Loucy (cell line): ENCODE measurements at regions not wholly inside any gene's neighbourhood (a gene's known extent, or its start where the extent isn't known, plus 50 kb on each side); places are given as distances from the start of the nearest gene placed in this dataset.
A peak's percentile ranks its signal among the peaks of the same experiment; 100 is the strongest.

ENCODE experiments used
- H2AFZ ChIP-seq: fragments of 200-600 bp; sonication (generic); 2 replicates; pipeline ENCODE4 v1.6.0; 2016; ENCODE audit warnings: antibody characterized with exemption, mild to moderate bottlenecking, low read length, moderate library complexity
- H3F3A ChIP-seq: fragments of 200-600 bp; 2 replicates; pipeline ENCODE4 v1.6.0; 2016; ENCODE audit warnings: antibody characterized with exemption, low read depth, mild to moderate bottlenecking
- H3K27me3 ChIP-seq: fragments of 200-600 bp; sonication (generic); 2 replicates; pipeline ENCODE4 v1.6.1; 2014; ENCODE audit warnings: low read length, mild to moderate bottlenecking; ENCODE audit not compliant: insufficient read depth, poor library complexity, severe bottlenecking
- H3K36me3 ChIP-seq: fragments of 200-600 bp; sonication (generic); 2 replicates; pipeline ENCODE4 v1.6.1; 2016; ENCODE audit warnings: low read length; ENCODE audit not compliant: insufficient read depth
- H3K4me1 ChIP-seq: fragments of 200-600 bp; sonication (generic); 2 replicates; pipeline ENCODE4 v1.5.1; 2014; ENCODE audit warnings: low read length, mild to moderate bottlenecking; ENCODE audit not compliant: insufficient read depth, poor library complexity, severe bottlenecking
- H3K4me2 ChIP-seq: fragments of 200-600 bp; sonication (generic); 2 replicates; pipeline ENCODE4 v1.6.0; 2014; ENCODE audit warnings: antibody characterized with exemption, low read length, low read depth, mild to moderate bottlenecking; ENCODE audit not compliant: poor library complexity, severe bottlenecking
- H3K4me3 ChIP-seq: fragments of 200-600 bp; sonication (generic); 2 replicates; pipeline ENCODE4 v1.5.1; 2014; ENCODE audit warnings: low read length, mild to moderate bottlenecking, mixed read lengths; ENCODE audit not compliant: poor library complexity, severe bottlenecking
- H3K79me2 ChIP-seq: fragments of 200-600 bp; sonication (generic); 2 replicates; pipeline ENCODE4 v1.6.1; 2014; ENCODE audit warnings: low read length; ENCODE audit not compliant: insufficient read depth
- H3K9ac ChIP-seq: fragments of 200-600 bp; sonication (generic); 2 replicates; pipeline ENCODE4 v1.6.0; 2014; ENCODE audit warnings: mild to moderate bottlenecking, low read depth, low read length, moderate library complexity; ENCODE audit not compliant: poor library complexity, severe bottlenecking
- H3K9me2 ChIP-seq: fragments of 200-600 bp; sonication (generic); replicated peaks from 2 replicates; pipeline ENCODE4 v1.6.1; 2016; ENCODE audit warnings: low read depth, low read length, mixed read lengths
- H3K9me3 ChIP-seq: fragments of 200-600 bp; sonication (generic); 2 replicates; pipeline ENCODE4 v1.6.1; 2014; ENCODE audit warnings: mild to moderate bottlenecking, antibody characterized with exemption, low read length, low read depth; ENCODE audit not compliant: insufficient read depth
- H4K20me1 ChIP-seq: fragments of 200-600 bp; sonication (generic); 2 replicates; pipeline ENCODE4 v1.6.0; 2014; ENCODE audit warnings: antibody characterized with exemption, low read length, mild to moderate bottlenecking; ENCODE audit not compliant: insufficient read depth, poor library complexity, severe bottlenecking
- EZH2phosphoT487 ChIP-seq: fragments of 200-600 bp; IDR thresholded peaks from 2 replicates; pipeline ENCODE4 v1.6.1; 2018; ENCODE audit warnings: antibody characterized with exemption, mild to moderate bottlenecking, moderate library complexity, borderline replicate concordance
- TF ChIP-seq, protein P1 (sequence below): fragments of 200-600 bp; sonication (generic); conservative IDR thresholded peaks from 2 replicates; pipeline ENCODE4 v1.5.1; 2014; ENCODE audit warnings: mild to moderate bottlenecking, antibody characterized with exemption, low read length

- Histone ChIP-seq H3K9me3 (no peaks in the 10 kb centered on the region), H2AFZ (no peak overlapping the region), H3K36me3 (no peaks in the 10 kb centered on the region), H3K27me3 (no peaks in the 10 kb centered on the region), H3K79me2 (no peaks in the 10 kb centered on the region), H3K4me3 (no peak overlapping the region), H3K9me2 (no peaks in the 10 kb centered on the region), H3K4me2 (no peak overlapping the region), H4K20me1 (no peaks in the 10 kb centered on the region), H3K4me1 (no peaks in the 10 kb centered on the region), H3K9ac (no peak overlapping the region), H3F3A (no peaks in the 10 kb centered on the region)
- no peak for TF ChIP-seq EZH2phosphoT487
- TF ChIP-seq, protein P1, sequence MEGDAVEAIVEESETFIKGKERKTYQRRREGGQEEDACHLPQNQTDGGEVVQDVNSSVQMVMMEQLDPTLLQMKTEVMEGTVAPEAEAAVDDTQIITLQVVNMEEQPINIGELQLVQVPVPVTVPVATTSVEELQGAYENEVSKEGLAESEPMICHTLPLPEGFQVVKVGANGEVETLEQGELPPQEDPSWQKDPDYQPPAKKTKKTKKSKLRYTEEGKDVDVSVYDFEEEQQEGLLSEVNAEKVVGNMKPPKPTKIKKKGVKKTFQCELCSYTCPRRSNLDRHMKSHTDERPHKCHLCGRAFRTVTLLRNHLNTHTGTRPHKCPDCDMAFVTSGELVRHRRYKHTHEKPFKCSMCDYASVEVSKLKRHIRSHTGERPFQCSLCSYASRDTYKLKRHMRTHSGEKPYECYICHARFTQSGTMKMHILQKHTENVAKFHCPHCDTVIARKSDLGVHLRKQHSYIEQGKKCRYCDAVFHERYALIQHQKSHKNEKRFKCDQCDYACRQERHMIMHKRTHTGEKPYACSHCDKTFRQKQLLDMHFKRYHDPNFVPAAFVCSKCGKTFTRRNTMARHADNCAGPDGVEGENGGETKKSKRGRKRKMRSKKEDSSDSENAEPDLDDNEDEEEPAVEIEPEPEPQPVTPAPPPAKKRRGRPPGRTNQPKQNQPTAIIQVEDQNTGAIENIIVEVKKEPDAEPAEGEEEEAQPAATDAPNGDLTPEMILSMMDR: no peak
Observed at GRCh38 chr5:173397516-173397915, 69.3 kb upstream of the STC2 start.

DNA sequence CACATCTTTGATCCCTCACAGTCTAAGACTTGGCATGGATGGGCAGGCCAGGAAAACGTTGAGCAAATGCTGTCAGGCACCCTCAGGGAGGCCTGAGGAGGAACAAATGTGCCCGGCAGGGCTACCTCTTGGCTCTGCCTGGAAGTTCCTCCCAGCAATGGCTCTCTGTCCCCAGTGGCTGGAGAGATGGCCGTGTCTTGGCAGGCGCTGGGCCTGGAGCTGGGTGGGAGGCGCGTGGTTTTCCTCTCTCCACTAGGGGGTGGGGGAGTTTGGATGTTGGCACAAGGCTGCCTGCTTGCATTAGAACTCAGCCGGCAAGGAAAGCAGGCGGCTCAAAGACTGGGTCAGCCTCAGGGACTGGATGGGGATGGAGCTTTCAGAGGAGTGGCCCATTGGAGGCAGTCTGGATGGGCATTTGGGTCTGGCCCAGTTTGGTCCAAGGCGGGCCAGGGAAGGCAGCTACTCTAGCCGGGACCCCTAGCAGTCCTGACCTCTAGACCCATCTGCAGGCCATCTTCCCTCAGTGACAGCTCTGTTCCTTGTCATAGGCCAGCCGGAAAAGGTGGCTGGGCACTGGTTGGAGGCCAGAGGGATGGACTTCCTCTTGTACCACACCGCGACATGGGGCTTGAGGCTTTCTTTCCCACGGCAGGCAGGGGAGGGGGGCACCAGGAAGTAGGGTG lies 68.2 kb upstream of the STC2 start:
- Histone ChIP-seq H3K9me3 (no peaks in the 10 kb centered on the region), H2AFZ (no peak overlapping the region), H3K9ac (no peak overlapping the region), H3F3A (no peaks in the 10 kb centered on the region), H3K36me3 (no peaks in the 10 kb centered on the region), H3K9me2 (no peaks in the 10 kb centered on the region), H3K4me2 (no peak overlapping the region), H3K4me1 (no peaks in the 10 kb centered on the region), H3K27me3 (no peaks in the 10 kb centered on the region), H3K4me3 (no peak overlapping the region), H4K20me1 (no peaks in the 10 kb centered on the region), H3K79me2 (no peaks in the 10 kb centered on the region)
- TF ChIP-seq, protein P1: 0 out of 2 replicates have a peak, but pooled peaks have one; percentile 20
- TF ChIP-seq EZH2phosphoT487: no peak

- Histone ChIP-seq H3K4me2 (no peak overlapping the region), H3K9ac (no peak overlapping the region), H3K27me3 (no peaks in the 10 kb centered on the region)
Observed at GRCh38 chr5:173395933-173396308, 67.7 kb upstream of the STC2 start.

More at GRCh38 chr5:173395933-173396308, 67.7 kb upstream of the STC2 start:
- Histone ChIP-seq H3K79me2 (no peaks in the 10 kb centered on the region), H3F3A (no peaks in the 10 kb centered on the region), H4K20me1 (no peaks in the 10 kb centered on the region), H2AFZ (no peak overlapping the region), H3K9me2 (no peaks in the 10 kb centered on the region), H3K9me3 (no peaks in the 10 kb centered on the region), H3K4me3 (no peak overlapping the region), H3K4me1 (no peaks in the 10 kb centered on the region), H3K36me3 (no peaks in the 10 kb centered on the region)
- TF ChIP-seq, protein P1: no peak
